Keratinocyte (primary cell): ENCODE measurements at regions not wholly inside any gene's neighbourhood (a gene's known extent, or its start where the extent isn't known, plus 50 kb on each side); places are given as distances from the start of the nearest gene placed in this dataset.

Experiments
- EZH2 ChIP-seq: IDR thresholded peaks from one replicate; pipeline ENCODE4 v1.6.1; 2012; ENCODE audit warnings: inconsistent platforms, mild to moderate bottlenecking, low read length, moderate library complexity
- TF ChIP-seq, protein P1 (sequence below), 3 experiments: IDR thresholded peaks in 1 of 3; conservative IDR thresholded peaks in 1 of 3; optimal IDR thresholded peaks in 1 of 3; 2 replicates in 2 of 3; 3 replicates in 1 of 3; pipeline versions ENCODE3 to v1.5.1; 2011; ENCODE audit warnings: low read length in 3 of 3, mild to moderate bottlenecking in 3 of 3, moderate library complexity in 2 of 3, control low read depth in 1 of 3, inconsistent platforms in 1 of 3; ENCODE audit not compliant: insufficient read depth in 2 of 3; ENCODE audit errors: extremely low read depth in 1 of 3

DNA sequence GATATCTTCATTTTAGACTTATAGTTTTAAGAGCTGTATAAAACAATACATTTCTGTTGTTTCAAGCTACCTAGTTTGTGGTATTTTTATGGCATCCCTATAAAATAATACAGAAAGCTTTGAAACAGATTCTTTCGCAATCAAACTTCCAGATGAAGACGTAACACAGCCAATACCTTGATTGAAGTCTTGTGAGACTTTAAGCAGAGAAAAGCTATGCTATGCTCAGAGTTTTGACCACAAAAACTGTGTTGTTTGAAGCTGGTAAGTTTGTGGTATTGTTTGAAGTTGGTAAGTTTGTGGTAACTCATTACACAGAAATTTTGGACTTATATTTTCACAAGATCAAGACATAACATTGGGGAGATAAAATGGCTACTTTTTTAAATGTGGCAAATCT lies 201.8 kb upstream of the UGT8 start:
- TF ChIP-seq, protein P1, sequence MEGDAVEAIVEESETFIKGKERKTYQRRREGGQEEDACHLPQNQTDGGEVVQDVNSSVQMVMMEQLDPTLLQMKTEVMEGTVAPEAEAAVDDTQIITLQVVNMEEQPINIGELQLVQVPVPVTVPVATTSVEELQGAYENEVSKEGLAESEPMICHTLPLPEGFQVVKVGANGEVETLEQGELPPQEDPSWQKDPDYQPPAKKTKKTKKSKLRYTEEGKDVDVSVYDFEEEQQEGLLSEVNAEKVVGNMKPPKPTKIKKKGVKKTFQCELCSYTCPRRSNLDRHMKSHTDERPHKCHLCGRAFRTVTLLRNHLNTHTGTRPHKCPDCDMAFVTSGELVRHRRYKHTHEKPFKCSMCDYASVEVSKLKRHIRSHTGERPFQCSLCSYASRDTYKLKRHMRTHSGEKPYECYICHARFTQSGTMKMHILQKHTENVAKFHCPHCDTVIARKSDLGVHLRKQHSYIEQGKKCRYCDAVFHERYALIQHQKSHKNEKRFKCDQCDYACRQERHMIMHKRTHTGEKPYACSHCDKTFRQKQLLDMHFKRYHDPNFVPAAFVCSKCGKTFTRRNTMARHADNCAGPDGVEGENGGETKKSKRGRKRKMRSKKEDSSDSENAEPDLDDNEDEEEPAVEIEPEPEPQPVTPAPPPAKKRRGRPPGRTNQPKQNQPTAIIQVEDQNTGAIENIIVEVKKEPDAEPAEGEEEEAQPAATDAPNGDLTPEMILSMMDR (optimal IDR thresholded peaks at IDR 0.05 in 1 of 3, IDR thresholded peaks at IDR 0.05 in 1 of 3, conservative IDR thresholded peaks at IDR 0.05 in 1 of 3; ENCODE audit: extremely low read depth in 1 of 3, insufficient read depth in 2 of 3, low read length in 3 of 3): no peak
- TF ChIP-seq EZH2: no peak
